ENCODE measurements at regions not wholly inside any gene's neighbourhood (a gene's known extent, or its start where the extent isn't known, plus 50 kb on each side); places are given as distances from the start of the nearest gene placed in this dataset.

- no peak for TF ChIP-seq POLR2A (IDR thresholded peaks at IDR 0.05; ENCODE audit: extremely low read depth, insufficient read length)
- TF ChIP-seq, protein P1, sequence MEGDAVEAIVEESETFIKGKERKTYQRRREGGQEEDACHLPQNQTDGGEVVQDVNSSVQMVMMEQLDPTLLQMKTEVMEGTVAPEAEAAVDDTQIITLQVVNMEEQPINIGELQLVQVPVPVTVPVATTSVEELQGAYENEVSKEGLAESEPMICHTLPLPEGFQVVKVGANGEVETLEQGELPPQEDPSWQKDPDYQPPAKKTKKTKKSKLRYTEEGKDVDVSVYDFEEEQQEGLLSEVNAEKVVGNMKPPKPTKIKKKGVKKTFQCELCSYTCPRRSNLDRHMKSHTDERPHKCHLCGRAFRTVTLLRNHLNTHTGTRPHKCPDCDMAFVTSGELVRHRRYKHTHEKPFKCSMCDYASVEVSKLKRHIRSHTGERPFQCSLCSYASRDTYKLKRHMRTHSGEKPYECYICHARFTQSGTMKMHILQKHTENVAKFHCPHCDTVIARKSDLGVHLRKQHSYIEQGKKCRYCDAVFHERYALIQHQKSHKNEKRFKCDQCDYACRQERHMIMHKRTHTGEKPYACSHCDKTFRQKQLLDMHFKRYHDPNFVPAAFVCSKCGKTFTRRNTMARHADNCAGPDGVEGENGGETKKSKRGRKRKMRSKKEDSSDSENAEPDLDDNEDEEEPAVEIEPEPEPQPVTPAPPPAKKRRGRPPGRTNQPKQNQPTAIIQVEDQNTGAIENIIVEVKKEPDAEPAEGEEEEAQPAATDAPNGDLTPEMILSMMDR (IDR thresholded peaks at IDR 0.05; ENCODE audit: low read depth, low read length): no peak
These were observed 142.0 kb upstream of the GAREM1 start for GRCh38 chr18:32612651-32613050.
